Ovary (tissue), 7 donors: ENCODE measurements at regions not wholly inside any gene's neighbourhood (a gene's known extent, or its start where the extent isn't known, plus 50 kb on each side); places are given as distances from the start of the nearest gene placed in this dataset.

Source experiments
- DNase-seq, 5 donors: peaks; one replicate each; pipeline ENCODE4 v3.0.0-alpha.2; 2019 to 2020
- H3K27ac ChIP-seq, 2 donors: fragments of 200-600 bp; one replicate each; pipeline versions ENCODE4 v1.5.1 to v1.8.0; 2019 to 2022
- H3K27me3 ChIP-seq: fragments of 200-600 bp; one replicate; pipeline ENCODE4 v1.8.0; 2022
- H3K36me3 ChIP-seq: fragments of 200-600 bp; sonication (generic); one replicate; pipeline ENCODE4 v1.5.1; 2019
- H3K4me1 ChIP-seq: one replicate; pipeline ENCODE4 v1.8.1; 2013; ENCODE audit warnings: mild to moderate bottlenecking, moderate library complexity; ENCODE audit not compliant: insufficient read depth
- H3K4me3 ChIP-seq: fragments of 200-600 bp; sonication (generic); one replicate; pipeline ENCODE4 v1.5.1; 2017
- H3K9me3 ChIP-seq, 2 donors: fragments of 200-600 bp in 1 of 2; sonication (generic) in 1 of 2; one replicate each; pipeline versions ENCODE4 v1.5.1 to v1.8.1; 2013 to 2019; ENCODE audit warnings: mild to moderate bottlenecking in 1 of 2, moderate library complexity in 1 of 2
- EP300 ChIP-seq: sonication (generic); formaldehyde crosslinking; IDR thresholded peaks from one replicate; pipeline ENCODE4 v1.6.1; 2017; ENCODE audit warnings: antibody characterized with exemption
- POLR2A ChIP-seq: fragments of 450-650 bp; IDR thresholded peaks from one replicate; pipeline ENCODE4 v1.6.1; 2017; ENCODE audit warnings: antibody characterized with exemption, mild to moderate bottlenecking, moderate library complexity
- WGBS, 3 donors: extraction: QIAGEN DNeasy Blood & Tissue Kit in 1 of 3; methylation state at CpG; one replicate each; pipeline versions ENCODE4 v1.1.5 to v1.1.7; 2013 to 2017; 5-methylcytosine and 5-hydroxymethylcytosine counted together
- intact Hi-C, 4 donors: fragments of 100-400 bp; cut with DNase I; formaldehyde crosslinking; loops; one replicate each; pipeline versions ENCODE4 v1.11.0 to v1.15.1; 2022 to 2023
- TF ChIP-seq, protein P1 (sequence below), 3 donors: fragments of 450-650 bp in 2 of 3; fragments of 200-600 bp in 1 of 3; IDR thresholded peaks; one replicate each; pipeline versions ENCODE4 v1.5.1 to v1.8.0; 2016 to 2022; ENCODE audit warnings: antibody characterized with exemption in 3 of 3, mild to moderate bottlenecking in 1 of 3
- donor health status: DM: no; HTN: no; CAD: no; lungs with moderate emphysema.
- donor health status: DM: no; HTN: no; CAD: no.
- donor health status: Bipolar disorder and iron deficiency.
- donor health status: DM: no; HTN: no; CAD: no.
- donor health status: DM: yes; HTN: yes; CAD: no.

DNA sequence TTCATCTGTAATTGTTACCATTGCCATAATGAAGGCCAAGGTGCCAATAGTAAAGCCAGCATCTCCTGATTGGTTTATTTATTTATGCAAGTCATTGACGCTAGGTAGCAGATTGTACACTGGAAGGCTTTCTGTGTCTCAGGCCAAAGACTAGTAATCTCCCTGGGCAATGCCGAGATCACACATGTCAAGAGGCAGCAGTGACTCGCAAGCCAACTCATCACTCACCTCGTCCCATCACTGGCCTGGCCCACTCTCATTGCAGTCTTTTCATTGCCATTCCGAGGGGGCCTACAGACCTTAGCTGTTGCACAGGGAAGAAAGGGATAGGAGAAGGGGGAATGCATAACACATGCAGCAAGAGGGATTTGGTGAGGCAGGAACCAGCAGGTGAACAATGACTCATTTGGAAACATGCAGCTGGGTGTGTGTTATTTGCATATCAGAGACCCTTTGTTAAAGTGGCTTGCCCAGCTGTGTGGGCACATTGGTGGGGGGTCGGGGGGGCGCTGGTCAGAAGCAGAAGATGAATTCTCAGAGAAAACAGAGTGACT lies 448.7 kb upstream of the HNRNPA3 start:
- no peaks in the 10 kb centered on the region for H3K4me1 ChIP-seq
- intact Hi-C loops = no loop called here
- H3K27me3 ChIP-seq = no peaks in the 10 kb centered on the region
- WGBS, 3 donors = 85 to 89% (median 89%) methylated on average over 7 of the region's 7 CpGs
- no peak for DNase-seq
- H3K36me3 ChIP-seq = no peaks in the 10 kb centered on the region
- no peak overlapping the region for H3K4me3 ChIP-seq
- no peaks in the 10 kb centered on the region for H3K9me3 ChIP-seq
- TF ChIP-seq POLR2A = no peak
- TF ChIP-seq, protein P1, sequence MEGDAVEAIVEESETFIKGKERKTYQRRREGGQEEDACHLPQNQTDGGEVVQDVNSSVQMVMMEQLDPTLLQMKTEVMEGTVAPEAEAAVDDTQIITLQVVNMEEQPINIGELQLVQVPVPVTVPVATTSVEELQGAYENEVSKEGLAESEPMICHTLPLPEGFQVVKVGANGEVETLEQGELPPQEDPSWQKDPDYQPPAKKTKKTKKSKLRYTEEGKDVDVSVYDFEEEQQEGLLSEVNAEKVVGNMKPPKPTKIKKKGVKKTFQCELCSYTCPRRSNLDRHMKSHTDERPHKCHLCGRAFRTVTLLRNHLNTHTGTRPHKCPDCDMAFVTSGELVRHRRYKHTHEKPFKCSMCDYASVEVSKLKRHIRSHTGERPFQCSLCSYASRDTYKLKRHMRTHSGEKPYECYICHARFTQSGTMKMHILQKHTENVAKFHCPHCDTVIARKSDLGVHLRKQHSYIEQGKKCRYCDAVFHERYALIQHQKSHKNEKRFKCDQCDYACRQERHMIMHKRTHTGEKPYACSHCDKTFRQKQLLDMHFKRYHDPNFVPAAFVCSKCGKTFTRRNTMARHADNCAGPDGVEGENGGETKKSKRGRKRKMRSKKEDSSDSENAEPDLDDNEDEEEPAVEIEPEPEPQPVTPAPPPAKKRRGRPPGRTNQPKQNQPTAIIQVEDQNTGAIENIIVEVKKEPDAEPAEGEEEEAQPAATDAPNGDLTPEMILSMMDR (IDR thresholded peaks at IDR 0.05) = no peak
- no peak for TF ChIP-seq EP300
- H3K27ac ChIP-seq = no peak overlapping the region

DNA sequence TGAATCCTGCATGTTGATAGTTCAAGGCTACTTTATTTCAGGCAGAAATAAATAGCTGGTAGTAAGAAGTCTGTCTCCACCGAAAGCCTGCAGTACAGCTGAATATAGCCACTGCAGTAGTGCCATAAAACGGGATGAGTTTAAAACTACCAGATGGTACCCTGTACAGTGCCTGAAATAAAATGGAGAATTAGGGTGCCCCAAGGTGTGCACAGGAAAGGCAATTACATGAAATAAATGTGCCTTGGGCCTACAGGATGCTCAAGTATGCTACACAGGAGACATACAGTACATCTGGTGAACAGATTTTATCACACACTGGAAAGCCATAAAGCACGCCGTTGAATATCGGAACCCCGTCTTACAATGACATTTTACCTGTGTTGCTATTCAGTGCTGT lies 447.7 kb upstream of the HNRNPA3 start:
- Histone ChIP-seq H3K36me3 (no peaks in the 10 kb centered on the region), H3K4me1 (no peaks in the 10 kb centered on the region), H3K9me3 (no peaks in the 10 kb centered on the region), H3K27ac (no peak overlapping the region), H3K27me3 (no peaks in the 10 kb centered on the region), H3K4me3 (no peak overlapping the region)
- intact Hi-C loops = no loop called here
- TF ChIP-seq, protein P1 (IDR thresholded peaks at IDR 0.05) = no peak
- TF ChIP-seq EP300 (no peak), POLR2A (no peak)
- DNase-seq = no peak
- 93 to 94% (median 93%) methylated on average over 6 of the region's 6 CpGs for WGBS, 3 donors

DNA sequence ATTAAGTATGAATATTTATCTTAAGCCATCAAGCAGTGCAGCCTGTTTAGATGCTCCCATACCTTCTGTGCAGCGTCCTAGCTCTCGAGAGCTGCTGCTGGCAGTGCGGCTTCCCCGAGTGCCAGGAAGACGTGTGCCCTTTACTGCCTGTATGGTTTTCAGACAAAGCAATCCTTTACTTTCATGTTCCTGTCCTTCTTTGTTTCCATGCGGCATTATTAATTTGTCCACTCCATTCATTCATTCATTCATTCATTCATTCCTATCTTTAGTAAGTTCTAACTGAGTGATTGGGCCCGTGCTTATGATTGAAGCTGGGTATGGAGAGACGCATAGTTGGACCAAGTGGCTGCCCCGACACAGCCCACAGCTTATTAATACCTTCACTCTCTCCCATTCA lies 446.6 kb upstream of the HNRNPA3 start:
- Histone ChIP-seq H3K9me3 (no peaks in the 10 kb centered on the region), H3K4me3 (no peak overlapping the region), H3K27me3 (no peaks in the 10 kb centered on the region), H3K36me3 (no peaks in the 10 kb centered on the region), H3K27ac (no peak overlapping the region), H3K4me1 (no peaks in the 10 kb centered on the region)
- intact Hi-C loops = no loop called here
- WGBS, 3 donors = 86 to 97% (median 87%) methylated on average over 9 of the region's 9 CpGs
- TF ChIP-seq POLR2A (no peak), EP300 (no peak)
- TF ChIP-seq, protein P1 (IDR thresholded peaks at IDR 0.05) = no peak
- no peak for DNase-seq

DNA sequence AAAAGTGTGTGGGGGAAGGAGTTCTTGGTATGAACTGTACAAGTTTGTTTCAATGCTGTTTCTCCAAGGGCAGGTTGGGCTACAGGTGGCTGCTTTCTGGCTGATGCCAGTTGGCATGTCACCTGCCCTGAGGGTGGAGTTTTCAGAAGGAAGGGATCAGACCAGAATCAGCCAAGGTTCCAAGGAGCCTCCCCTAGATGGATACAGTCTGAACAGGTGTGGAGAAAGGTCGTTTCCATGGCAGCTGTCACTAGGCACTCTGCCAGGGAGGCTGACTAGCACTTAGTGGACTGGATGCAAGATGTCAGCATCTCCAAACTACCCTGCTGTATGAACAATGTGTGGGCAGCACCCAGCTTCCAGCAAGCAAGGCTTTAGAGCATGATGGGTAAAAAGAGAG lies 444.4 kb upstream of the HNRNPA3 start:
- Histone ChIP-seq H3K9me3 (no peaks in the 10 kb centered on the region), H3K27me3 (no peaks in the 10 kb centered on the region), H3K4me1 (no peaks in the 10 kb centered on the region), H3K27ac (no peak overlapping the region), H3K36me3 (no peaks in the 10 kb centered on the region), H3K4me3 (no peak overlapping the region)
- TF ChIP-seq, protein P1 (IDR thresholded peaks at IDR 0.05) = no peak
- no peak for TF ChIP-seq EP300
- WGBS, 3 donors = 37 to 55% (median 39%) methylated on average over 1 of the region's 1 CpG
- intact Hi-C loops = no loop called here
- DNase-seq = no peak

DNA sequence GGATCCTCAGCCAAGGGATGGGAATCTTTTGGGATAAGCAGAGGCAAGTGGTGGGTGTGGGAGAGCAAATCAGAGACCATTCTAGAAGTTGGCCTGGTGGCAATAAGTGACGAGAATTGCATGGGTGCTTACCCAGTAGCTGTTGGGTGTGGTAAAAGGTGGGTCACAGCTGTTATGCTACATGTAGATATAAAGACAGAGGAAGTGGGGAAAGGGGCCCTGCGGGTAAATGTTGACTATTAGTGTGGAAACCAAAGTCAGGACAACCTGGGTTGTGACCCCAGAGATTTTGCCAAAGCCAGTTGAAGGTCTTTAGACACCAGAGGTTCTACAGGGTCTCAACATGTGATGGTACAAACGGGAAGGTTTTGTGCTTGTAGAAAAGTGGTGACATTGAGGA lies 443.6 kb upstream of the HNRNPA3 start:
- TF ChIP-seq, protein P1 (IDR thresholded peaks at IDR 0.05) = no peak
- TF ChIP-seq EP300 (no peak), POLR2A (no peak)
- H3K27ac ChIP-seq = no peak overlapping the region
- WGBS, 3 donors = 60 to 88% (median 61%) methylated on average over 3 of the region's 3 CpGs
- no peak for DNase-seq
- H3K9me3 ChIP-seq = no peaks in the 10 kb centered on the region
- H3K36me3 ChIP-seq = no peaks in the 10 kb centered on the region
- H3K4me1 ChIP-seq = no peaks in the 10 kb centered on the region
- H3K27me3 ChIP-seq = no peaks in the 10 kb centered on the region
- intact Hi-C loops = no loop called here
- no peak overlapping the region for H3K4me3 ChIP-seq
